GM19397 (cell line): ENCODE measurements at regions not wholly inside any gene's neighbourhood (a gene's known extent, or its start where the extent isn't known, plus 50 kb on each side); places are given as distances from the start of the nearest gene placed in this dataset.
"Not testable (repeated sequence)": the region's sequence is repeated elsewhere in the genome, so short reads cannot be mapped to it uniquely, and the experiment has no call there.

Experiments used
- ATAC-seq: cut with Tn5 transposase; IDR thresholded peaks from one replicate; pipeline ENCODE4 v1.9.1; 2021; ENCODE audit warnings: mild to moderate bottlenecking, moderate library complexity; ENCODE audit not compliant: unreplicated experiment

- no peak for ATAC-seq
Observed at GRCh38 chr4:132085105-132085504, 1064.0 kb upstream of the PCDH10 start.

GRCh38 chr4:132094017-132094416 is 1055.1 kb upstream of the PCDH10 start:
- no peak for ATAC-seq

GRCh38 chr4:132097041-132097440 is 1052.1 kb upstream of the PCDH10 start:
- no peak for ATAC-seq

DNA sequence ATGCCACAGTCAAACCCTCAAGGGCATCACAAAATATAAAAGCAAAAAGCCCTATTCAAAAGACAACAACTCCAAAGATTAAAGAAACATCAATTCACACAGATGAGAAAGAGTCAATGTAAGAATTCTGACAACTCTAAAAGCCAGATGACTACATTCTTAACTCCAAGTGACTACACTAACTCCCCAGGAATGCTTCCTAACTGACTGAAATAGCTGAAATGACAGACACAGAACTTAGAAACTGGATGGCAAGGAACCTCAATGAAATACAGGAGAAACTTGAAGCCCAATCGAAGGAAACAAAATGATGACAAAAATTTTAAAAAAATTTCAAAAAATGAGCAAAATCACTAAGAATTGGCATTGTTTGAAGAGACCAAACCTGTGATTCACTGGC is 1047.6 kb upstream of the PCDH10 start:
- no peak for ATAC-seq

GRCh38 chr4:132108784-132109183 is 1040.3 kb upstream of the PCDH10 start:
- no peak for ATAC-seq

DNA sequence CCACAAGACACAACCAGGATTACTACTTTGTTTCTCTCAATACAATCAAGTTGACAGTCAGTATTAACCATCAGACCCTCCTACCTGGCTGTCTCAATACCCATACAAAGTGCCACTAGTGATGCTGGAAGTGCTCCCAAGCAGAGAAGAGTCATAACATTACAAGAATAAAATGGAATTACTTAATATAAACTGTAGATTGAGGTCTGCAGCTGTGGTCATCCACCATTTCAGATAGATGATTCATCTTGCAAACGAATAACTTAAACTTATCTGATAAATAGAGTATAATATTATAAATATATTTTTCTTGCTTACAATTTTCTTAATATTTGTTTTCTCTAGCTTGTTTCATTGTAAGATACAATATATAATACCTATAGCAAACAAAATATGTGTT is 1034.2 kb upstream of the PCDH10 start:
- no peak for ATAC-seq

GRCh38 chr4:132122741-132123140 is 1026.4 kb upstream of the PCDH10 start:
- not testable (repeated sequence) for ATAC-seq

DNA sequence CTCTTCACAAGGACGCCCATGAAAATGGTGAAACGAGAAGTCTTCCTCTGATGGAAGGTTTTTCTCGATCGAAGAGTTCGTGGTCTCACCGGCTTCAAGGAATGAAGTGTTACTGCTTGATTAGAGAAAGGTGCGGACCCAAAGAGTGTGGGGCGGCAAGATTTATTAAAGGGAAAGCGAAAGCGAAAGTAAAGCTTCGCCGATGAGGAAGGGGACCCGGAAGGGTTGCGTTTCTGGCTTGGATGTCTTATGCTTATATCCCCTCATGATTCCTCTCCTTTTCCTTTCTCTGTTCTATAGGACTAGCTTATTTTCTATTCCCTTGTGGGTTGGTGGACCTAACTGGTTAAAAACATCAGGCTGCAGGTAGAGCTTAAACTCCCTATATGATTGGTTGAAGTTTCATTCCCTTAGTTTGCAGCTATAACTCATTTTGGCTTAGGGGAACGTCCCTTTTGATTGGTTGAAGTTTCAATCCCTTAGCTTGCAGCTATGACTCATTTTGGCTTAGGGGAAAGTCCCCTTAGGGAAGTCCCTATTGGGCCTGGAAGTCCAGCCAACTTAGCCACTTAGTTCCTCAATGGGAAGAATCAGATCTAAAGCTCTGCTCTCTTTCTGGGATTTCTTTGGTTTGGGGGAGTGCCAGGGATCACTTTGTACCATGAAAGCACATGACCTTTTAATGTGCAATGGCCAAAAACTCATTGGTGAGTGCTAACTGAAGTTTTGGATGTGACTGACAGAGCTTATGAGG is 1025.0 kb upstream of the PCDH10 start:
- no peak for ATAC-seq

- no peak for ATAC-seq
Observed at GRCh38 chr4:132124624-132124974, 1024.5 kb upstream of the PCDH10 start.

DNA sequence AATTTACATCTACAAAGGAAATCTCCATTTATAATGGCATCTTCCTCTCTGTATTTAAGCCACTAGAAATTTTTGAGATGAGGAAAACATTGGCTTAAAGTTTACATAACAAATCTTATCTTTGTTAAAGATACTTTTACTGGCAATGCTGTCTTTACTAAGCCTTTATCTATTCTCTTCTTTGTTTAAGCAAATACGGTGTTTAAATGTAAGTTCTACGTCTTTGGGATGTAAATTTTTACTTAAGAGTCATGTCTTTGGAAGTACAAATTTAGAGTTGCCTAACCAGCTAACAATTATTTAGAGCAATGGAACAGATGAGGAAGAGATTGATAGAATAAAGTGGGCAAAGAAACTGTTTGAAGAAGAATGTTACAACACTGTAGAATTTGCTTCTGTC is 1024.0 kb upstream of the PCDH10 start:
- no peak for ATAC-seq

DNA sequence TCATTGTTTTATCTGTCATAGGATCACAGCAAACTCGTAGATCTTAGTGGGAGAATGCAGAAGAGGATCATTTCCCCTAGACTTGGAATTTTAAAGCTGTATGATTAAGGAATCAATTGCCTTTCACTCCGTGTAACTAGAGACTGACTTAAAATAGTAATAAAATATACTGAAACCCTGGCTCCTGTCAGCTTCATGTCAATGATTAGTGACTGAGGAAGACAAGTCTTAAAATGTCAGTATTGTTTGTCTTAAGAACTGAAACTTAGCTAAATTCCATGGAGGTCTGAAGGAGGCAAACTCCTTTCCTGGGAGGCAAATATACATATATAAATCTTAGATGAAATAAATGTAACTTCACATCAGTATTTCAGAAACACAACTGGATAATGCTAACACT is 1016.7 kb upstream of the PCDH10 start:
- no peak for ATAC-seq

DNA sequence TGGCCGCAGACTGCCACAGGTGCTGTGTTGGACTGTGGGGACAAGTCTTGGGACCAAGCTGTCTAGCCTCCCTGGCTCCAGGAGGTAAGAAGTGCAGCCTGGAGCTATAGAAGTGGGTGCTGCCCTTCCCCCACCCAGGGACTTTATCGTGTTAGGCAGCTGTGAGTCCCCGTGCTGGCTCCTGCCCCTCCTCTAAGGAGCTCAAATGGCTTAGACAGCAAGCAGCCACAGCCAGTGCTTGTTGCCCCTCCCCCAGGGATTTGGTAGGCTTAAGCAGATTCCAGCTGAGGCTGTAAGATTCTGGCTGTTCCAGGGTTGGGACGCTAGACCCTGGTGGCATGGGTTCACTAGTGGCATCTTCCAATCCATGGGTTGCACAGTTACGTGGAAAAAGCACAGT is 979.4 kb upstream of the PCDH10 start:
- ATAC-seq: no peak

- no peak for ATAC-seq
Observed at GRCh38 chr4:132180020-132180427, 969.1 kb upstream of the PCDH10 start.

GRCh38 chr4:132195176-132195575 is 953.9 kb upstream of the PCDH10 start:
- ATAC-seq: no peak

GRCh38 chr4:132203618-132204017 is 945.5 kb upstream of the PCDH10 start:
- no peak for ATAC-seq

DNA sequence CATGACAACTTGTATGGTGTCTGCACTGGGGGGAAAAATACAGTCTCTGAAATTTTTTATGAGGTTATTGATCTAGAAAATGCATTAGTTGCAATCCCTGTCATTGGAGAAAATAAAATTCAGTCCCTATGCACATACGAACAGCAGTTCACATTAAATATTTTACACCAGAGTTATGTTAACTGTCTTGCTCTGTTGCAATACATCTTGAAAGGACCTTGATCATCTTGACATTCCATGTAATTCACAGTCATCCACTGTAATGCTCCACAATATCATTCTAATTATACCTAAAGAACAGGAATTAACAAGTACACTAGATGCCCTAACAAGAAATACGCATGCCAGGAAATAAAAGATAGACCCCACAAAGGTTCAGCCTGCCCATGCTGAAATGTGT is 934.6 kb upstream of the PCDH10 start:
- ATAC-seq: no peak

- ATAC-seq: no peak
Observed at GRCh38 chr4:132218406-132218805, 930.7 kb upstream of the PCDH10 start.

GRCh38 chr4:132227151-132227856 is 921.8 kb upstream of the PCDH10 start:
- ATAC-seq: no peak

DNA sequence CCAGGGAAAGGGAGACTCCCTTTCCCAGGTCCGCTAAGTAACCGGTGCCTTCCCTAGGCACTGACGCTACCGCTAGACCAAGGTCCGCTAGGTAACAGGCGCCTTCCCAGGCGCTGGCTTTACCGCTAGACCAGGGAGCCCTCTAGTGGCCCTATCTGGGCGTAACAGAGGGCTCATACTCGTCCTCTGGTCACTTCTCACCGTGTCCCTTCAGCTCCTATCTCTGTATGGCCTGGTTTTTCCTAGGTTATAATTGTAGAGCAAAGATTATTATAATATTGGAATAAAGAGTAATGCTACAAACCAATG is 921.3 kb upstream of the PCDH10 start:
- not testable (repeated sequence) for ATAC-seq

DNA sequence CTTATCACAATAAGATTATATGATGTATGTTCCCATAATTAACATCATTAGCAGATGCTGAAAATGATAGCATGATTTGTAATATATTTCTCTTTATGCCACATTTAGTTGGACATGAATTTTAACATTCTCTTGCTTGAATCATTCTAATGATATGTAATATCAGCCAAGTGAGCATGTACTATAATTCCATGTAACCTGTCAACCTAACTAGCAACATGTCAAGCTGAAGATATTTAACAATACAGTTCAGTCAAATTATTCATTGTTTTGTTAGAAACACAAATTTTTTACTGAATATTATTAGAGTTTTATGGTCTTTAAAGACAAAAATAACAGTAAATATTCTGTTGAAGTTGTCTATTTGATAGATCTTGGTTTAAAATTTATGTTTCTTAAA is 920.4 kb upstream of the PCDH10 start:
- no peak for ATAC-seq

DNA sequence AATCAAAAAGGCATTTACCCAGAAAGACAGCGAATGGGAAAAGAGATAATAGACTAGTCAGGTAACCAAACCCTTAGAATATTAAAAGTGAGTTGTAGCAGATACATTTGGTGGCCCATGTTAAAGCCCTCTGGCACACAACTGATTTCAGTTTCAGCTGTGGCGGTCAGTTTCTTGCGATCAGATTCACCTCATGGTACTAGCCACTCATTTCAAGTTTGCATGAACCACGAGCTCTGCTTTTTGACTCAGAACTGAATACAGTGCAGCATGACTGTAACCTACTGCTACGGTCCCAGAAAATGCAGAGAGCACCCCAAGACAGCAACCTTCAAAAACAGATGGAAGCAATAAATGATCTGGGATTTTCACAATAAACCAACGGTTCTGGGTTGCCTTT is 919.1 kb upstream of the PCDH10 start:
- no peak for ATAC-seq

DNA sequence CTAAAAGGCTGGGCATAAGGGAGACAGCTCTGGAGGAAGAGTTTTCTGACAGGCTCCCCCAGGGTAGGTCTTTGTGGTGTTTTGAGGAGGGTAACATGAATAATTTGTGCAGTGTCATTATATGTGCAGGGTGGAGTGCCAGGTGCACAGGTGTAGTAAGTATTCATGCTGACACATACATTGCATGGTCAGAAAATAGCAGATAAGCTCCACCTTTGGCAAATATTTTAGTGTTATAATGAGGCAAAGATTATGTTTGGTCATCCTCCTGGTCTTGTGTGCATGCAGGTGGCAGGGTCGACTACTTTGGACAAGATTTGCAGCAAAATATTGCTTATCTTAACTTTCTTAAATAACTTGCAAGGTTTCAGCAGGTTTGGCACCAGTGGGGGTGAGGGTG is 910.4 kb upstream of the PCDH10 start:
- no peak for ATAC-seq

GRCh38 chr4:132240081-132240480 is 909.0 kb upstream of the PCDH10 start:
- ATAC-seq: no peak
